ENCODE measurements at regions not wholly inside any gene's neighbourhood (a gene's known extent, or its start where the extent isn't known, plus 50 kb on each side); places are given as distances from the start of the nearest gene placed in this dataset.

DNA sequence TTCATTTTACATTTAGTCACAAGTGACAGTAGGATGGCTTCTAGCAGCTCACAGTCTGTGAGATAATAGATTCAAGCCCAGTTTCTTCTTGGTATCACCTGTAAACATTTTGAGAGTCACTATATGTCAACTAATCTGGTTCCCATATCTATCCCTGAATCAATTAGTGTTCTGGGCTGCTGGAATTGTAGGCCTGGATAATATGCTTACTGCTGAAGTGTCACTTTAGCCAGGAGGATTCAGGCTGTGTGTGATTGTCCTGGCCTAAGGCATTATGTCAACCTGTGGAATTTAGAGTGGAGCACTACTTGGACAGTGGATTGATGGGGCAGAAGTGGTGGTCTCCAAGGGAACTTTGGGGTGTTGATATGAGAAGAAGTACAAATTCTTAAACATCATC is 1071.8 kb upstream of the CITED2 start:
- in situ Hi-C loops (cut with MboI; ENCODE audit: low sequenced_read_pairs): loop anchor here (25.0 kb wide), 1 partner anchor 1059 kb away; no protein-coding TSS in a partner anchor

- in situ Hi-C loops (cut with MboI; ENCODE audit: low sequenced_read_pairs): loop anchor here (25.0 kb wide), 1 partner anchor 1058 kb away; no protein-coding TSS in a partner anchor
Measured at GRCh38 chr6:140445474-140446004, 1071.1 kb upstream of the CITED2 start.

DNA sequence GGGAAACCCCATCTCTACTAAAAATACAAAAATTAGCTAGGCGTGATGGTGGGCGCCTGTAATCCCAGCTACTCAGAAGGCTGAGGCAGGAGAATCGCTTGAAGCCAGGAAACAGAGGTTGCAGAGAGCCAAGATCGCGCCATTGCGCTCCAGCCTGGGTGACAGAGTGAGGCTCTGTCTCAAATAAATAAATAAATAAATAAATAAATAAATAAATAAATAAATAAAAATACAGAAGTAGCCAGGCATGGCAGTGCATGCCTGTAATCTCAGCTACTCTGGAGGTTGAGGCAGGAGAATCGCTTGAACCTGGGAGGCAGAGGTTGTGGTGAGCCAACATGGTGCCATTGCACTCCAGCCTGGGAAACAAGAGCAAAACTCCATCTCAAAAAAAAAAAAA is 1068.7 kb upstream of the CITED2 start:
- in situ Hi-C loops (cut with MboI; ENCODE audit: low sequenced_read_pairs): loop anchor here (25.0 kb wide), 1 partner anchor 1056 kb away; no protein-coding TSS in a partner anchor

- in situ Hi-C loops (cut with MboI; ENCODE audit: low sequenced_read_pairs): loop anchor here (25.0 kb wide), 1 partner anchor 1054 kb away; no protein-coding TSS in a partner anchor
Measured at GRCh38 chr6:140441256-140441655, 1066.8 kb upstream of the CITED2 start.

GRCh38 chr6:140440223-140440835 is 1065.9 kb upstream of the CITED2 start:
- in situ Hi-C loops (cut with MboI; ENCODE audit: low sequenced_read_pairs): loop anchor here (25.0 kb wide), 1 partner anchor 1053 kb away; no protein-coding TSS in a partner anchor

DNA sequence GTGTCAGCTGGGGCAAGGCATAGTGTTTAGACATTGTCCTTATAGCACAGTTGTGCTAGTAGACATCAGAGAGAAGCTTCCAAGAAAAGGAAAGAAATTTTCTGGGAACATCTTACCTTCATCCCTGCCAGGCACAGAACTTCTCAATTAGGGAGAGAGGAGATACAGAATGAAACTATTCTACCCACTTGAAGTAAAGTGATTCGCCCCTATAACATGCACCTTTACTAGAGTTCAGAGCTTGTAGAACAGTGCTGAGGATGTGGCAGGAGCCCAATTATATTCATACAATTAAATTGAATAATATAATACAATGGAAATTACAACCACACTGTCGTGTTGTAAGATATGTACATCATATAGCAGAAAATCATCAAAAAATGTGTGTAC is 1063.9 kb upstream of the CITED2 start:
- in situ Hi-C loops (cut with MboI; ENCODE audit: low sequenced_read_pairs): loop anchor here (25.0 kb wide), 1 partner anchor 1051 kb away; no protein-coding TSS in a partner anchor

DNA sequence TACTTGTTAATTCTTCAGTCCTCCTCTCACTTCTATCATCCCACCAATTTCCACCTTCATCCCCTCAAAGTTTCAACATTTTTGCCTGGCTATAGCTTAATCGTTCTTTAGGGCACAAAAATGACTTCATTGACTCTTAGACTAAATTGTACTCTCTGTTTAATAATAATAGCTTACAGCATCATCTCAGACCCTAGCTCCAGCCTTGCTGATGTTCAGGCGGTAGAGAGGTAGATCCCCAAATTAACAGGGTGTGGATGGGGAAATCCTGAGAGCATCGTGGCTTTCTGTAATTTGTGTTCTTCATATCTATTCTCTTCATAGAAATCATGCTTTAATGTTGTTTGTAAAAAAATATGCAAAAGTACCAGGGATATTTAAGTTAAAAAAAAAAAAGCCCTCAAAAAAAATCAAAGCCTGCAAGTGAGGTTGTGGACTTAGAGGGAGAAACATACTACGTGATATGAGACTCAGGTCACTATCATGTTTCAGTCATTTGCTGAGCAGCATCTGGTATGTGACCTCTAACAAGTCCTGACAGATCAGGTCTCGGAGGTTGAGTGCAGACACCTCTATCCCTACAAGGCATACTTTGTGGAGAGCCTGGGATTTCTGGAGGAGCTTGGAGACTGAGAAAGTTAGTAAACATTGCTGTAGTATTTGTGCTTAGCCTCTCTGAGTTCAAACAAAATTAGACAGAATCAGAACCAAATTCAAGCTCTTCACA is 1063.3 kb upstream of the CITED2 start:
- in situ Hi-C loops (cut with MboI; ENCODE audit: low sequenced_read_pairs): loop anchor here (25.0 kb wide), 1 partner anchor 1050 kb away; no protein-coding TSS in a partner anchor

- in situ Hi-C loops (cut with MboI; ENCODE audit: low sequenced_read_pairs): loop anchor here (25.0 kb wide), 1 partner anchor 1049 kb away; no protein-coding TSS in a partner anchor
Measured at GRCh38 chr6:140436023-140436811, 1061.8 kb upstream of the CITED2 start.

GRCh38 chr6:140434761-140435160 is 1060.3 kb upstream of the CITED2 start:
- in situ Hi-C loops (cut with MboI; ENCODE audit: low sequenced_read_pairs): loop anchor here (25.0 kb wide), 1 partner anchor 1047 kb away; no protein-coding TSS in a partner anchor

GRCh38 chr6:140433072-140433471 is 1058.6 kb upstream of the CITED2 start:
- in situ Hi-C loops (cut with MboI; ENCODE audit: low sequenced_read_pairs): loop anchor here (25.0 kb wide), 1 partner anchor 1046 kb away; no protein-coding TSS in a partner anchor

DNA sequence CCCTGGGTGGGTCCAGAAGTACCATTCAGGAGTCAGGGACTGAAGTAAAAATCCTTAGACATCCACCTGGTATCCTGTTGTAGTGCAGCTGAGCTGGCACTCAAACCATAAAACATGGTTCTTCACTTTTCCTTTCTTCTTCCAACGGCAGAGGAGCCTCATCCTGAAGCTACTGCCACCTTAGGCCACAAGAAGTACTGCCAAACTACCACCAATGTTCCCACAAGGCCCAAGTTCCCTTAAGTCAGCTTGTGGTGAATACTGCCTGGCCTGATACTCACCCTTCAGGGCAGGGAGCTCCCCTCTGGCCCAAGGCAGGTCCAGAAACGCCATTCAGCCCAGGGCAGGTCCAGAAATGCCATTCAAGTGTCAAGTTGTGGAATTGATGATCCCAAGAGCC is 1053.4 kb upstream of the CITED2 start:
- in situ Hi-C loops (cut with MboI; ENCODE audit: low sequenced_read_pairs): loop anchor here (25.0 kb wide), 1 partner anchor 1041 kb away; no protein-coding TSS in a partner anchor

DNA sequence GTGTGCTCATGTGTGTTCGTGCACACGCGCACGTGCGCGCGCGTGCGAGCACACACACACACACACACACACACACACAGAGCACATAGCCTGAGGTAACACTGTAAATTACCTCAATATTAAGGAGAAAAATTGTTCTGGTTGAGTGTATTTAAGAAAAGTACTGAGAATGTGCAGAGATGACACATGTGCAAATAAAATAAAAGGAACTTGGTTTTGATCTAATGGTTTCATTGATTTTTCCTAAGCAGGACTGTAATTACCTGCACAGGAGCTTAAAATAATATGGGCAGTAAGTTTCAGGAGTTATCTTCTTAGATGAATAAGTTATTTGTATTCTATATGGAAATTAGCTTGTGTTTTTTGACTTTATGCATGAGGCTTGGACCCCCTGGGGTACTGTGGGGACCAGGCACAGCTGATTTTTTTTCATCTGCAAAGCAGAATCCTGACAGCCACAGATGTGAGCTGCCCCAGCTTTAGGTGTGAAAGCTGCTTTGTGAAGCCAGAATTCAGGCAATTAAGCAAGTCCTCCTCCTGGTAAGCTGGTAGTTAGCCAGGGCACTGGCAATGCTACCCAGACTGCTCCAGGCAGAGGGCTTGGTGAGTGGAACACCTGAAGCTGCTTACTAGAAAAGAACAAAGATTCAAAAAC is 1040.6 kb upstream of the CITED2 start:
- in situ Hi-C loops (cut with MboI; ENCODE audit: low sequenced_read_pairs): no loop called here

DNA sequence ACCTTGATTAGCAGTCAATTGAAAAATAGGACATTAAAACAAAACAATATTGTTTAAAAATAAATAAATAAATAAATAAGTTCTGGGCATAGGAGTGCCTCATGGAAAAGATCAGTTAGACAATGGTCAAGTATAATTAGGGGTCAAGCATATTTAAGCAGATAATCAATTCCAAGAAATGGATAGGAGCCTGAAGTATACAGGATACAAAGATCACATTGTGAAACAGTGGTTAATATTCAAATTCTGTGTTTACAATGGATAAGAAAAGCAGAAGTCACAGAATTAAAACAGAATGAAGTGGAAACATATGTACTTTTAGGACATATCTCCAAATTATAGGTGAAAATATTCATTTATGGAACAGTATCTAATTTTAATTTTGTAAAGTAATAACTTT is 1028.6 kb upstream of the CITED2 start:
- in situ Hi-C loops (cut with MboI; ENCODE audit: low sequenced_read_pairs): no loop called here

DNA sequence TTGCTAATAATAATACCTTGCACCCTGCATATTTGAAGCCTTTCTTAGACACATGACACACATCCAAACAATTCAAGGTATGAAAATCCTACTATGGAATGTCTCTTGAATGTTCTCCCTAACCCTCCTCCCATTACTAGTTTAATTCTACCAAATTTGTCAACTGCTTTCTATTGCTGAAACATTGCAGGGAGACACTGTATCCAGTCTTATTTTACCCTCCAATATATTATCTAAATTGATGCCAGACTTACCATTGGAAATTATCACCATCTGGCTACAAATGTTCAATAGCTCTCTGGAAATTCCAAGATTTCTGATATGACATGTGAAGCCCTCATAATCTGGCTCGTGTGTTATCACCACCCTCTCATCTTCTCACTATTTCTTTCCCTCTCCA is 1027.3 kb upstream of the CITED2 start:
- in situ Hi-C loops (cut with MboI; ENCODE audit: low sequenced_read_pairs): no loop called here

DNA sequence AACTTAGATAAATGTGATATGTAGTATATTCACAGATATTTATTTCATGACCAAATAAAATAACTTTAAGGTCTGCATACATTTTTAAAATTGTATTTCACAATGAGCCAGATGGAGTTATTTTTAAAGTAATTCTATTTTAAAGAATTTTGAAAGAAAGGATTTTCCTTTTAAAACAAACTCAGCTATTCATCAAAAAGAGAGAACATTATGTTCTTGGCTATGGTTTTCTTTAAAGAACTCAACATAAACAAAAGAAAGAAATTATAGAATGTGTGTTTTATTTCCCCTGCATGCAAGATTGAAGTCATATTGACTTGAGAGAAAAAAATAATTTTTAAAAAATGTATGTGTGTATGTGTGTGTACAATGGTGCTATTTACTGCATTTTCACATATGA is 1023.6 kb upstream of the CITED2 start:
- in situ Hi-C loops (cut with MboI; ENCODE audit: low sequenced_read_pairs): no loop called here

GRCh38 chr6:140397106-140397505 is 1022.7 kb upstream of the CITED2 start:
- in situ Hi-C loops (cut with MboI; ENCODE audit: low sequenced_read_pairs): no loop called here

DNA sequence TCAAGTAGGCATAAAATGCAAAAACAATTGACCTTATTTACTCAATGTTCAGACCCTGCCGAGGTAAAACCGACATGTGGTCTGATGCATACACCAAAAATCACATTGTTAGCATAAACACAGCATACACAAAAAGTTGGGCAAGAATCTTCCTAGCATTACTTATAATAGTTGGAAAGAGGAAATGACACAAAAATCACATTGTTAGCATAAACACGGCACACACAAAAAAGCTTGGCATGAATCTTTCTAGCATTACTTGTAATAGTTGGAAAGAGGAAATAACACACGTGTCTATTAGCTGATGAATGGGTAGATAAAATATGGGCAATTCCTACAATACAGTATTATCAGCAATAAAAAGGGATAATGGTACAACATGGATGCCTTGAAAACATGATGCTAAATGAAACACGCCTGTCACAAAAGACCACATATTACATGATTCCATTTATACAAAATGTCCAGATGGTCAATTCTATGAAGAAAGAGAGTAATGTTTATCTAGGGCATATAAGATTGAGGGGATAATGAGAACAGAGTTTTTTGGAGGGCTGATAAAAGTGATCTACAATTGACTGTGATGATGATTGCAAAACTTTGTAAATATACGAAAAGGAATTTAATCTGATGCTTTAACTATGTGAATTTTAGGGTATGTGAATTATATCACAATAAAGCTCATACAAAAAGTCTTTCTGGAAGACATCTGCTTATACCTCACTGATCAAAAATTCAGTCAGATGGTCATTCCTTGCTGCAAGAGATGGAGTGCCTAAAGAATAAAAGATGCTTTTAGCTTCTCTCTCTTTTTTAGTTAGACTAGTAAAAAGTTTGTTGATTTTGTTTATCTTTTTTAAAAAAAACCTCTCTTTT is 1019.5 kb upstream of the CITED2 start:
- in situ Hi-C loops (cut with MboI; ENCODE audit: low sequenced_read_pairs): no loop called here

DNA sequence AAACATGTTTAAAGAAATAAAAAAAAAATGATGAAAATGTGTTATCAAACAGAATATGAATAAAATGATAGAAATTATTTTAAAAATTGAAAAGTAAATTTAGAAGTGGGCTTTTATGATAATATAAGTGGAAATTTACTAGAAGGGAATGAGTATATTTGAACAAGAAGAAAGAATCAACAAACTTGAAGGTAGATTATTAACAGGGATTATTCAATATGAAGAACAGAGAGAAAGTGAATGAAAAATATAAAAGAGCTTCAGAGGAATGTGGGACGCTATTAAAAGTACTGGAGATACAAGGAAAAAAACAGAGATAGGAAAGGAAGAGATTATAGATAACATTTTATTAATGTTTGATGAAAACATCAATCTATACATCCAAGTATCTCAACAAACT is 1014.4 kb upstream of the CITED2 start:
- in situ Hi-C loops (cut with MboI; ENCODE audit: low sequenced_read_pairs): no loop called here

GRCh38 chr6:140388192-140388802 is 1013.8 kb upstream of the CITED2 start:
- in situ Hi-C loops (cut with MboI; ENCODE audit: low sequenced_read_pairs): no loop called here

Measured in HL-60/S4 treated with retinoic acid at 250 ng/mL for 4 days and 3 days (cell line).